Kidney (tissue), 13 donors: ENCODE measurements at regions not wholly inside any gene's neighbourhood (a gene's known extent, or its start where the extent isn't known, plus 50 kb on each side); places are given as distances from the start of the nearest gene placed in this dataset.

Source experiments
- DNase-seq, 5 donors: peaks; one replicate each; pipeline ENCODE4 v3.0.0-alpha.2; 2013 to 2020
- FAIRE-seq: peaks from 2 replicates; lab custom pipeline; 2012; peaks lifted over from hg19 to GRCh38; lab: Jason Lieb, UNC
- H3K27ac ChIP-seq, 2 donors: one replicate each; pipeline ENCODE4 v1.7.0; 2013; ENCODE audit warnings: low read depth in 2 of 2, low read length in 2 of 2, inconsistent platforms in 1 of 2
- H3K27me3 ChIP-seq: one replicate; pipeline ENCODE4 v1.7.1; 2013; ENCODE audit warnings: low read length, inconsistent platforms; ENCODE audit not compliant: control insufficient read depth, insufficient read depth
- H3K36me3 ChIP-seq, 3 donors: one replicate each; pipeline versions ENCODE4 v1.7.0 to v1.7.1; 2013; ENCODE audit warnings: low read length in 3 of 3, control low read depth in 1 of 3, inconsistent platforms in 1 of 3; ENCODE audit not compliant: insufficient read depth in 3 of 3, control insufficient read depth in 2 of 3
- H3K4me1 ChIP-seq, 3 donors: one replicate each; pipeline versions ENCODE4 v1.7.0 to v1.7.1; 2013; ENCODE audit warnings: low read length in 3 of 3, inconsistent platforms in 1 of 3, low read depth in 1 of 3; ENCODE audit not compliant: control insufficient read depth in 2 of 3, insufficient read depth in 2 of 3
- H3K4me3 ChIP-seq, 3 donors: one replicate each; pipeline versions ENCODE4 v1.7.0 to v1.8.1; 2013; ENCODE audit warnings: low read length in 3 of 3, control low read depth in 1 of 3, inconsistent platforms in 1 of 3
- H3K9ac ChIP-seq, 3 donors: one replicate each; pipeline versions ENCODE4 v1.7.0 to v1.7.1; 2013; ENCODE audit warnings: low read length in 3 of 3, control low read depth in 1 of 3, inconsistent platforms in 1 of 3
- H3K9me3 ChIP-seq, 3 donors: one replicate each; pipeline versions ENCODE4 v1.7.0 to v1.7.1; 2013; ENCODE audit warnings: low read length in 3 of 3, control low read depth in 1 of 3, inconsistent platforms in 1 of 3; ENCODE audit not compliant: control insufficient read depth in 2 of 3, insufficient read depth in 1 of 3
- CTCF ChIP-seq: IDR thresholded peaks from 3 replicates; pipeline ENCODE4 v1.5.1; 2012; ENCODE audit warnings: mild to moderate bottlenecking, moderate library complexity, borderline replicate concordance; ENCODE audit not compliant: insufficient read depth; ENCODE audit errors: extremely low read depth
- intact Hi-C: fragments of 100-400 bp; cut with DNase I; formaldehyde crosslinking; loops from one replicate; pipeline ENCODE4 v1.11.1; 2022
- donor health status: control.
- donor health status: control.
- donor health status: control.
- donor health status: control.
- donor health status: control.
- donor health status: DM: yes; HTN: yes; CAD: no.
- donor health status: Normal renal cell carcinoma (clear cell type).

- FAIRE-seq (no peak), DNase-seq (peak in 3 of 5 donors; percentile 58 to 62 (median 59))
- H3K36me3 ChIP-seq, result no peaks in the 10 kb centered on the region
- no peaks in the 10 kb centered on the region for H3K27me3 ChIP-seq
- H3K4me1 ChIP-seq, result peaks cover 0 to 12% (median 9%) of the 10 kb centered on the region in 3 donors
- intact Hi-C loops, result no loop called here
- no peaks in the 10 kb centered on the region for H3K9me3 ChIP-seq
- no peak overlapping the region for H3K9ac ChIP-seq
- no peak overlapping the region for H3K27ac ChIP-seq
- TF ChIP-seq CTCF, result no peak
- H3K4me3 ChIP-seq, result no peak overlapping the region
Observed at GRCh38 chr16:85419503-85420408, 193.4 kb upstream of the GSE1 start.

- FAIRE-seq, result no peak
- no peaks in the 10 kb centered on the region for H3K9me3 ChIP-seq
- H3K4me3 ChIP-seq, result no peak overlapping the region
- H3K4me1 ChIP-seq, result peaks cover 0 to 12% (median 9%) of the 10 kb centered on the region in 3 donors
- no peak overlapping the region for H3K27ac ChIP-seq
- TF ChIP-seq CTCF, result peak; percentile 91
- no peak overlapping the region for H3K9ac ChIP-seq
- H3K27me3 ChIP-seq, result no peaks in the 10 kb centered on the region
- intact Hi-C loops, result no loop called here
- no peaks in the 10 kb centered on the region for H3K36me3 ChIP-seq
- DNase-seq, result peak in 3 of 5 donors; percentile 56 to 75 (median 67)
Observed at GRCh38 chr16:85420501-85421337, 192.4 kb upstream of the GSE1 start.

- Histone ChIP-seq H3K36me3 (no peaks in the 10 kb centered on the region), H3K9ac (no peak overlapping the region), H3K9me3 (no peaks in the 10 kb centered on the region), H3K27me3 (no peaks in the 10 kb centered on the region), H3K27ac (no peak overlapping the region), H3K4me1 (peaks cover 0 to 12% (median 9%) of the 10 kb centered on the region in 3 donors), H3K4me3 (no peak overlapping the region)
- intact Hi-C loops, result no loop called here
- peak in 1 of 5 donors; percentile 67 for DNase-seq
- no peak for TF ChIP-seq CTCF
- FAIRE-seq, result no peak
Observed at GRCh38 chr16:85421338-85422195, 191.6 kb upstream of the GSE1 start.
